GM12872 (cell line): ENCODE measurements at regions not wholly inside any gene's neighbourhood (a gene's known extent, or its start where the extent isn't known, plus 50 kb on each side); places are given as distances from the start of the nearest gene placed in this dataset.

ENCODE experiments used
- CTCF ChIP-seq: IDR thresholded peaks from 3 replicates; pipeline ENCODE4 v1.5.1; 2011; ENCODE audit warnings: low read depth, mild to moderate bottlenecking, low read length, moderate library complexity; ENCODE audit not compliant: insufficient read depth

GRCh38 chr1:204812842-204813241 lies 57.8 kb upstream of the NFASC start:
- no peak for TF ChIP-seq CTCF

- no peak for TF ChIP-seq CTCF
These were observed 57.1 kb upstream of the NFASC start for GRCh38 chr1:204813522-204813921.

- TF ChIP-seq CTCF = no peak
These were observed 56.3 kb upstream of the NFASC start for GRCh38 chr1:204814166-204814884.

GRCh38 chr1:204817341-204817740 lies 53.3 kb upstream of the NFASC start:
- TF ChIP-seq CTCF = no peak

GRCh38 chr1:204818998-204819397 lies 51.7 kb upstream of the NFASC start:
- TF ChIP-seq CTCF = no peak

DNA sequence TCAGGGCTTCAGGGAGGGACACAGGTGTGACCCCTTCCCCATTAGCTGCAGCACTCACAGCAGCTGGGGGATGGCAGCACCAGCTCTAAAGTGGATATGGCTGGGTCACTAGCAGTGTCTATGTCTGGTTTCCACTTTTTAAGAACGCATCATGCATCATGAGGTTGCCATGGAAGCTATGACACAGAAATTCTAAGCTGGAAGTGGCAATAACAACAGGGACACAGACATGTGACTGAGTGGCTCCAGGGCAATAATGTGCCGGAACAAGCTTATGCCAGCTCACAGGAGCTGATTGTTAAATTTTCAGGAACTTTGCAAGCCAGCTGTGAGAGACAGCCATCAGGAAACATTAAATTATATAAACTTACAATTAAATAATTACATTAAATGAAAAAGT lies 51.2 kb upstream of the NFASC start:
- TF ChIP-seq CTCF = no peak
